ENCODE measurements at regions not wholly inside any gene's neighbourhood (a gene's known extent, or its start where the extent isn't known, plus 50 kb on each side); places are given as distances from the start of the nearest gene placed in this dataset.

DNA sequence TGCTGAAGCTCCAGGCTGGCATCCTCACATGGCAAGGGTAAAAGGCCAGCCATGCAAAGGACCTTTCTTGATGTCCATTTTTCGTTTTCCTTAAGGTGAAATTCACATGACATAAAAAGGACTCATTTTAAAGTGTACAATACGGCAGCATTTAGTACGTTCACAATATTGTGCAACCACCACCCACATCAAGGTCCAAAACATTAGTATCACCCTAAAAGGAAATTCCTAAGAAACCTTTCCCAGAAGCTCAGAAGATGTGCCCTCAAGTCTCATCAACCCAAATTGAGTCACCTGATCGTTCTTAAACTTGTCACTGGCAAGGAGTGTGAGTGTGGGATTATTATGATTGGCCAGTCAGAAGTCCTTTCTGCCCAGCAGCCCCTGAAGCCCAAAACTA, 250.1 kb downstream of the TLE3 start:
- H3K4me1 ChIP-seq: no peaks in the 10 kb centered on the region
- H3K36me3 ChIP-seq: no peaks in the 10 kb centered on the region
- 86% methylated on average over 4 of the region's 4 CpGs for WGBS
- H3K9me3 ChIP-seq: no peaks in the 10 kb centered on the region
- peaks cover 0 to 13% (median 0%) of the 10 kb centered on the region in 4 donors for H3K27me3 ChIP-seq
- intact Hi-C loops (cut with DNase I): no loop called here
- TF ChIP-seq, protein P1, sequence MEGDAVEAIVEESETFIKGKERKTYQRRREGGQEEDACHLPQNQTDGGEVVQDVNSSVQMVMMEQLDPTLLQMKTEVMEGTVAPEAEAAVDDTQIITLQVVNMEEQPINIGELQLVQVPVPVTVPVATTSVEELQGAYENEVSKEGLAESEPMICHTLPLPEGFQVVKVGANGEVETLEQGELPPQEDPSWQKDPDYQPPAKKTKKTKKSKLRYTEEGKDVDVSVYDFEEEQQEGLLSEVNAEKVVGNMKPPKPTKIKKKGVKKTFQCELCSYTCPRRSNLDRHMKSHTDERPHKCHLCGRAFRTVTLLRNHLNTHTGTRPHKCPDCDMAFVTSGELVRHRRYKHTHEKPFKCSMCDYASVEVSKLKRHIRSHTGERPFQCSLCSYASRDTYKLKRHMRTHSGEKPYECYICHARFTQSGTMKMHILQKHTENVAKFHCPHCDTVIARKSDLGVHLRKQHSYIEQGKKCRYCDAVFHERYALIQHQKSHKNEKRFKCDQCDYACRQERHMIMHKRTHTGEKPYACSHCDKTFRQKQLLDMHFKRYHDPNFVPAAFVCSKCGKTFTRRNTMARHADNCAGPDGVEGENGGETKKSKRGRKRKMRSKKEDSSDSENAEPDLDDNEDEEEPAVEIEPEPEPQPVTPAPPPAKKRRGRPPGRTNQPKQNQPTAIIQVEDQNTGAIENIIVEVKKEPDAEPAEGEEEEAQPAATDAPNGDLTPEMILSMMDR (IDR thresholded peaks at IDR 0.05): no peak
- TF ChIP-seq POLR2A (IDR thresholded peaks at IDR 0.05; ENCODE audit: low read depth) (no peak), POLR2AphosphoS5 (IDR thresholded peaks at IDR 0.05) (no peak)
- no peak for DNase-seq (ENCODE audit: extremely low spot score)
- H3K27ac ChIP-seq (replicated peaks in 1 of 4): no peak overlapping the region
- H3K4me3 ChIP-seq: no peak overlapping the region

GRCh38 chr15:69848096-69848495, 249.6 kb downstream of the TLE3 start:
- no peak overlapping the region for H3K27ac ChIP-seq (replicated peaks in 1 of 4)
- intact Hi-C loops (cut with DNase I): no loop called here
- no peak overlapping the region for H3K4me3 ChIP-seq
- 84% methylated on average over 6 of the region's 6 CpGs for WGBS
- H3K4me1 ChIP-seq: no peaks in the 10 kb centered on the region
- TF ChIP-seq, protein P1 (IDR thresholded peaks at IDR 0.05): no peak
- TF ChIP-seq POLR2A (IDR thresholded peaks at IDR 0.05; ENCODE audit: low read depth) (no peak), POLR2AphosphoS5 (IDR thresholded peaks at IDR 0.05) (no peak), EP300 (IDR thresholded peaks at IDR 0.05) (no peak)
- H3K9me3 ChIP-seq: no peaks in the 10 kb centered on the region
- peaks cover 0 to 13% (median 0%) of the 10 kb centered on the region in 4 donors for H3K27me3 ChIP-seq
- no peaks in the 10 kb centered on the region for H3K36me3 ChIP-seq
- no peak for DNase-seq (ENCODE audit: extremely low spot score)

GRCh38 chr15:69848551-69849231, 249.0 kb downstream of the TLE3 start:
- H3K36me3 ChIP-seq: no peaks in the 10 kb centered on the region
- WGBS: 49% methylated on average over 4 of the region's 4 CpGs
- peaks cover 0 to 13% (median 0%) of the 10 kb centered on the region in 4 donors for H3K27me3 ChIP-seq
- intact Hi-C loops (cut with DNase I): no loop called here
- no peak for DNase-seq (ENCODE audit: extremely low spot score)
- TF ChIP-seq POLR2AphosphoS5 (IDR thresholded peaks at IDR 0.05) (no peak), EP300 (IDR thresholded peaks at IDR 0.05) (no peak), POLR2A (IDR thresholded peaks at IDR 0.05; ENCODE audit: low read depth) (no peak)
- TF ChIP-seq, protein P1 (IDR thresholded peaks at IDR 0.05): no peak
- H3K4me1 ChIP-seq: no peaks in the 10 kb centered on the region
- no peak overlapping the region for H3K27ac ChIP-seq (replicated peaks in 1 of 4)
- no peak overlapping the region for H3K4me3 ChIP-seq
- H3K9me3 ChIP-seq: no peaks in the 10 kb centered on the region

GRCh38 chr15:69849232-69849610, 248.5 kb downstream of the TLE3 start:
- H3K4me1 ChIP-seq: no peaks in the 10 kb centered on the region
- intact Hi-C loops (cut with DNase I): no loop called here
- WGBS: 81% methylated on average over 4 of the region's 4 CpGs
- H3K27me3 ChIP-seq: peaks cover 0 to 13% (median 0%) of the 10 kb centered on the region in 4 donors
- TF ChIP-seq EP300 (IDR thresholded peaks at IDR 0.05): no peak
- TF ChIP-seq POLR2A (IDR thresholded peaks at IDR 0.05; ENCODE audit: low read depth): no peak
- no peak for TF ChIP-seq POLR2AphosphoS5 (IDR thresholded peaks at IDR 0.05)
- TF ChIP-seq, protein P1 (IDR thresholded peaks at IDR 0.05): no peak
- no peak for DNase-seq (ENCODE audit: extremely low spot score)
- no peak overlapping the region for H3K27ac ChIP-seq (replicated peaks in 1 of 4)
- H3K4me3 ChIP-seq: no peak overlapping the region
- H3K36me3 ChIP-seq: no peaks in the 10 kb centered on the region
- H3K9me3 ChIP-seq: no peaks in the 10 kb centered on the region

GRCh38 chr15:69852482-69852881, 245.2 kb downstream of the TLE3 start:
- Histone ChIP-seq H3K27ac (replicated peaks in 1 of 4) (no peak overlapping the region), H3K4me1 (no peaks in the 10 kb centered on the region), H3K9me3 (no peaks in the 10 kb centered on the region), H3K4me3 (no peak overlapping the region), H3K27me3 (peaks cover 0 to 13% (median 0%) of the 10 kb centered on the region in 4 donors), H3K36me3 (no peaks in the 10 kb centered on the region)
- DNase-seq (ENCODE audit: extremely low spot score): no peak
- TF ChIP-seq EP300 (IDR thresholded peaks at IDR 0.05): no peak
- no peak for TF ChIP-seq POLR2AphosphoS5 (IDR thresholded peaks at IDR 0.05)
- no peak for TF ChIP-seq POLR2A (IDR thresholded peaks at IDR 0.05; ENCODE audit: low read depth)
- TF ChIP-seq, protein P1 (IDR thresholded peaks at IDR 0.05): no peak
- intact Hi-C loops (cut with DNase I): no loop called here
- WGBS: 96% methylated on average over 3 of the region's 3 CpGs

All from esophagus muscularis mucosa (tissue), 4 donors.